ENCODE measurements at regions not wholly inside any gene's neighbourhood (a gene's known extent, or its start where the extent isn't known, plus 50 kb on each side); places are given as distances from the start of the nearest gene placed in this dataset.

DNA sequence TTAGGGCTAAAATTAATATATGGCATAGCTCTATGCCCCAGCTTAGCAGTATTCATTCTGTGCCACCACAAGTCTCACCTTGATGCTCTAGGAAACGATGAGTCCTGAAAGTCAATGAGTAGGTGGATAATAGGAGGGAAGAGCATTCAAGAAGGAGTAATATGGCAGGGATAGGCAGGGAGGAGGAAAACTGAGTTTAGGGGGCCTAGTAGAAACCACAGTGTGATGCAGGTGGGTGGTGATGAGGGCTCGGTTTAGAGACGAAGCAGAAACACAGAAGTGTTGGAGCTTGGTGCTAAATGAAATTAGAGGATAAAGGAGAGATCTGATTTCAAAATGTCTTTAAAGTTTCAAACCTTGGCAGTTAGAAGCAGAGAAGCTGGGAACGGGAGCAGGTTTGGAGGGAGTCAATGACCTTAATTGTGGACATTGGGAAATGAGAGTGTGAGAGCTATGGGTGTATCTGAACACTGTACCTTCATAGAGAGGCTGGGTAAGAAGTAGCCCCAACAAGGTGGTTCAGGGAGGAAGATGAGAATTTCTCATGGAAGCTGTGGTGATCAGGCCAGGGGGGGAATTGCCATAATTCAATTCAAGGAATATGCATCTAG is 144.7 kb upstream of the CPSF6 start:
- TF ChIP-seq, protein P1, sequence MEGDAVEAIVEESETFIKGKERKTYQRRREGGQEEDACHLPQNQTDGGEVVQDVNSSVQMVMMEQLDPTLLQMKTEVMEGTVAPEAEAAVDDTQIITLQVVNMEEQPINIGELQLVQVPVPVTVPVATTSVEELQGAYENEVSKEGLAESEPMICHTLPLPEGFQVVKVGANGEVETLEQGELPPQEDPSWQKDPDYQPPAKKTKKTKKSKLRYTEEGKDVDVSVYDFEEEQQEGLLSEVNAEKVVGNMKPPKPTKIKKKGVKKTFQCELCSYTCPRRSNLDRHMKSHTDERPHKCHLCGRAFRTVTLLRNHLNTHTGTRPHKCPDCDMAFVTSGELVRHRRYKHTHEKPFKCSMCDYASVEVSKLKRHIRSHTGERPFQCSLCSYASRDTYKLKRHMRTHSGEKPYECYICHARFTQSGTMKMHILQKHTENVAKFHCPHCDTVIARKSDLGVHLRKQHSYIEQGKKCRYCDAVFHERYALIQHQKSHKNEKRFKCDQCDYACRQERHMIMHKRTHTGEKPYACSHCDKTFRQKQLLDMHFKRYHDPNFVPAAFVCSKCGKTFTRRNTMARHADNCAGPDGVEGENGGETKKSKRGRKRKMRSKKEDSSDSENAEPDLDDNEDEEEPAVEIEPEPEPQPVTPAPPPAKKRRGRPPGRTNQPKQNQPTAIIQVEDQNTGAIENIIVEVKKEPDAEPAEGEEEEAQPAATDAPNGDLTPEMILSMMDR (IDR thresholded peaks at IDR 0.05), result no peak
- TF ChIP-seq POLR2A (IDR thresholded peaks at IDR 0.05), result no peak

Measured in body of pancreas (tissue), 4 donors.